ENCODE measurements at regions not wholly inside any gene's neighbourhood (a gene's known extent, or its start where the extent isn't known, plus 50 kb on each side); places are given as distances from the start of the nearest gene placed in this dataset.

DNA sequence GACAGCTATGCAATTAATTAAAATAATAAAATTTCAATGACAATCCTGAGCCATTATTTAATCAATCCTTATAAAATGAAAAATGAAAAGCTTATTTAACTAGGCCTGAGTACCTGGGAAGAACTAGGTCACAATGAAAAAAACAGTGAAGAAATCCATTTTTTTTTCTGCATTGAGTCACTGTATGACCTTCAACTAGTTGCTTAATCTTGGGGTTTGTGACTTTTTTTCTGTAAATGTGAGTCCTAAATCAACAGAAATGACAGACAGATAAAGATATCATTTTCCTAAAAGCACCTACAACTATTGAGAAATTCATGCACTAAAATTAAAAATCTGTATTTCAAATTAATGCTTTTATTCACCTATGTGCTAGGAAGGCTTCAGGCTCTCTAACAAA lies 96.8 kb downstream of the TMEM26 start:
- no peak for TF ChIP-seq CTCF (IDR thresholded peaks at IDR 0.05; ENCODE audit: low read depth, low read length)

DNA sequence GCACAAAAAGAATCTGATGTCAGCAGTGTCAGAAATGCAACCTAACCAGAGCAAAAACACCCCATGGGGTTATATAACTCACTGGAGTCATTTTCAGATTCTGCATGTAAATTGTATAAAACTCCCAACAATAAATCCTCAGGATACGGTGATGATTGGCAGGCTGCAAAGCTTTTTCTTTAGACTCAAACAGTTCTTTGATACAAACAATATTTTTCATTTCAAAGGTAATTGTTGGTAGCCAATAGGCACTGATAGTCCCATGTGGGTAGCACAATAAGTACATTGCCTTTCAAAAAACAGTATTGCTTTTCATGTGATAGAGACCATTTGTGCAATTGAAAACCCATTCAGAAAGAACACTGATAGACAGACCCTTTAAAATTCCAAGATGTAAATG lies 98.0 kb downstream of the TMEM26 start:
- TF ChIP-seq CTCF (IDR thresholded peaks at IDR 0.05; ENCODE audit: low read depth, low read length) = no peak
- DNase-seq (ENCODE audit: extremely low read depth, low read depth) = no peak

More for the DNA sequence above, 96.8 kb downstream of the TMEM26 start:
- no peak for DNase-seq (ENCODE audit: extremely low read depth, low read depth)

DNA sequence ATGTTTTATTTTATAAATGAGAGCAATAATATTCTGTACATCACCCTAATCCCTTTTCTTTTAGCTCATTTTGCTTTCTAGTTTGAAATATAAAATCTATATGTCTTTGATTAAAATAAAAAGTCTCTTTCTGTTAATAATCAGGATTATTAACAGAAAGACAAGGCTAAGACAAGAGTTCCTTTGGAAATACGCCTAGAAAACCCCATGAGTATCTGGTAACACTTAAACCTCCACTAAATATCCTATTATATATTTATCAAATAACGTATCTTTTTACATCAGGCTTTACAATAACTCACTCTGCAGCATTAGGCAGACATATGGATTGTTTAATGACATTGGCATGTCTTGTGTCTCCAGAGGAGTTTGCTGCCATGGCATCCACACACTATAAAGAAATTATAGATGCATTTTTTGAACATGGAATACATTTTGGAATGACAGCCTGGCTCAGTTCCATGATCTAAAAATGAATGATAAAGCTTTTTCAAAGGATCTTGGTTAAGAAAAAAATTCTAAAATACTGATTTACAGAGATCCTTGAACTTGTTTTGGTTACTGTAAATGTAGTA lies 98.7 kb downstream of the TMEM26 start:
- no peak for TF ChIP-seq CTCF (IDR thresholded peaks at IDR 0.05; ENCODE audit: low read depth, low read length)
- no peak for DNase-seq (ENCODE audit: extremely low read depth, low read depth)

DNA sequence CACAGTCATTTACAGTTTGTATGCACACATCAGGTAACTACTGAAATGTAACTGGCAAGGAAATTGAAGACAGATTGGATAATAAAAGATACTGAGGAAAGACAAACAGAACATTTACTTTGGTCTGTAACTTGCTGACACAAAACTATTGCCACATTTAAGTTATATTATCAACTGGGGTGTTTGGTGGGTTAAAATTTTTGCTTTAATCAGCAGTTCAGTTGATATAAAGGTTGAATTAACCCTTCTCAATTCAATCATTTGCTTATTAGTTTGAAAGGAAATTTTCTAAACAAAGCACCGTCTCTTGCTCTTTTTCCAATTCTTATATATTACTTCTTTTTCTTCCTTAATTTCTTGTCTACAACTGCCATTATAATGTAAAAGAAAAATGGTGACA lies 102.4 kb downstream of the TMEM26 start:
- no peak for TF ChIP-seq CTCF (IDR thresholded peaks at IDR 0.05; ENCODE audit: low read depth, low read length)
- no peak for DNase-seq (ENCODE audit: extremely low read depth, low read depth)

DNA sequence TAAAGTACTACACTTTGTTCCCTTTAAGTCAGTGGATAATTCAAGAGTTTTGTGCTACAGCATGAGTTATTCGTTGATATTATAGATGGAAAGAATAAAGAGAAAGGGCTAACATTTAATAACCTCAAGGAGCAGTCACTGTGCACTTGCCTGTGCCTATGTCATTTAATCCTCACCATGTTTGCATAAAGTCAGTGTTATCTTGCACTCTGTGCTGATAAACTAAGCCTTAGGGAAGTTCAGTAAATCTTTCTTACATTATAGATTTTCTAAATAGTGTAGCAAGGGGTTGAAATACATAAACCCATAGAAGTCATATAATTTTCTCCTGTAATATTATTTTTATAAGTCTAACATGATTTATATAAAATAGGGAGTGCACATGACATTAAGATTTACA lies 103.1 kb downstream of the TMEM26 start:
- no peak for TF ChIP-seq CTCF (IDR thresholded peaks at IDR 0.05; ENCODE audit: low read depth, low read length)
- DNase-seq (ENCODE audit: extremely low read depth, low read depth) = no peak

GRCh38 chr10:61346796-61347413 lies 106.3 kb downstream of the TMEM26 start:
- DNase-seq (ENCODE audit: extremely low read depth, low read depth) = no peak
- no peak for TF ChIP-seq CTCF (IDR thresholded peaks at IDR 0.05; ENCODE audit: low read depth, low read length)

DNA sequence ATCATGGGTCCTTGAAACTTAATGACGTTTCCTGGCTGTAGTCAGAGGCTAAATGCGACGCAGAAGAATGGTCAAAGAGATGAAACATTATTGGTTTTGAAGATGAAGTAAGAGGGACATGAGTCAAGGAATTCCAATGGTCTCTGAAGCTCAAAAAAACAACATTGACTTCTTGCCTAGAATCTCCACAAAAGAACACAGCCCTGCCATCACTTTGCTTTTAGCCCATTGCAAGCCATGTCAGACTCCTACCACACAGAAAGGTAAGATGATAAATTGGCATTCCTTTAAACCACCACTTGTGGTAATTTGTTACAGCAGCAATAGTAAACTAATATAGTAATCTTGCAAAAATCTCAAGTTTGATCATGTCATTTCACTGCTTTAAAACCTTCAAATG lies 109.4 kb downstream of the TMEM26 start:
- no peak for TF ChIP-seq CTCF (IDR thresholded peaks at IDR 0.05; ENCODE audit: low read depth, low read length)
- DNase-seq (ENCODE audit: extremely low read depth, low read depth) = no peak
